HT1080 (cell line): ENCODE measurements at regions not wholly inside any gene's neighbourhood (a gene's known extent, or its start where the extent isn't known, plus 50 kb on each side); places are given as distances from the start of the nearest gene placed in this dataset.

Experiments used
- DNase-seq: peaks from one replicate; pipeline ENCODE4 v3.0.0-alpha.2; 2015; ENCODE audit warnings: low read depth

DNA sequence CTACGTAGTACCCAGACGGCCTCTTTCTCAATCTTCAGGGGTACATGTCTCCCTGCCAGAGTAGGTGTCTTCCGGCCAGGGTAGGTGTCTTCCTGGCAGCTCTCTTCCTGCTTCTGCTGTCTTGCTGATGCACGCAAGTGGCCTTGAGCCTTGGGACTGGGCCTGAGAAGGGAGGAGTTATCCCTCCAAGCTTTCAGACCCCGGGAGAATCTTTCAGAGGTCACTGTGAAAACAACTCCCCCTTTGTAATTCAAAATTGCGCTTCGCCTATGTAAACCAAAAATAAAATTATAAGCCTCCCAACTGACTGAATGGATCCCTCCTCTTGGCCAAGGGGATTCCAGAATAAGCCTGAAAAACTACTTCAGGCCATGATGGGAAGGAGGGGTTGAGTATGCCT, 87.3 kb upstream of the NUDT4 start:
- DNase-seq = no peak

DNA sequence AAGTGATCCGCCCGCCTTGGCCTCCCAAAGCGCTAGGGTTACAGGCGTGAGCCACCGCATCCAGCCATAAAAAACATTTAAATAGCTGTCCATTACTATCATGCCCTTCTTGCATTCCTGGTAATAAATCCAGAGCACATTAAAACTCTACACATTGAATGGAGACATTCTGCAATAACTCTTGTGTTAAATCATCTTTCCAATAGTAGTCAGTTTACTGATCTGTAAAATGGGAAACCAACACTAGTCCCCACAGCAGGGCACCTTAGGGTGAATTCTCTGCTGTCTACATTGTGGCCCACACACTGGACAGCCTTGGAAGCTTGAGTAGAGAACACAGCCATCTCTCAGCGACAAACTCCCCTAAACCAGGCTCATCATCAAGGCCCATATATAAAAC, 85.5 kb upstream of the NUDT4 start:
- no peak for DNase-seq

- no peak for DNase-seq
These were observed 84.8 kb upstream of the NUDT4 start for GRCh38 chr12:93292731-93293566.

DNA sequence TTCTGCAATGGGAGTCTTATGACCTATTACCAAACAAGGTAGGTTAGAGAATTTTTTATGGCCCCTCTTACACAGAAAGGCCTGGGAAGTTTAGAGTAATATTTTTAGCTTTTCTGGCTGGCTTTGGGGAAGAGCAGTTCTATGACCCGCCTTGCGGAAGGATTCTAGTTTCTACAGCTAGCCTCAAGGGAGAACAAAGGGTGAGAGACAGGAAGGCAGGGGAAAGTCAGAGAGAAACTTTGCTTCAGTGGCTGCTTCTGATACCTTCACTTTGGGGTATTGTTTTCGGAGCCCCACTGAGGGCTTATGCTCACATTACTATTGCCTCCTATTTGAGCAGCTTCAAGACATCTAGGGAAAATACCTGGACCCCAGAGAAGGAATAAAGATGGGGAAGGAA, 80.7 kb upstream of the NUDT4 start:
- no peak for DNase-seq

DNA sequence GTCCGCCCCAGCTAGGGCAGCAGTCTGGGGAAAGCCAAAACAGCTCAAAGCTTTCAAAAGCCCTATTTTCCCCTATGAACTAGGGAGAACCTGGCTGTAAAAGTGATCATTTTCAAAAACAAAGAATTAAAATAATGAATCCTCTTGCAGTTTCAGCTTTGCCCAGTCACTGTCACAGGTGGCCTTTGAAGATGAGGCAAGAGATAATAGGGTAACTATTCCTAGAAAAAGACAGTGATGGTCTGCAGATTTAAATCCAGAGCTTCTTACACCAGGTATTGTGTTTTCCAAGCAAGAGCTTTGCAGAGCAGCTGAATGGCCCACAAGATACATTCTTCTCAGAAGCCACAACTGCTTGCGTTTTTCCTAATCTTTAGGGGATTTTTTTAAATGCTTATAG, 80.2 kb upstream of the NUDT4 start:
- DNase-seq = no peak

- DNase-seq = no peak
These were observed 78.4 kb upstream of the NUDT4 start for GRCh38 chr12:93299262-93299846.

- no peak for DNase-seq
These were observed 77.1 kb upstream of the NUDT4 start for GRCh38 chr12:93300611-93301021.

DNA sequence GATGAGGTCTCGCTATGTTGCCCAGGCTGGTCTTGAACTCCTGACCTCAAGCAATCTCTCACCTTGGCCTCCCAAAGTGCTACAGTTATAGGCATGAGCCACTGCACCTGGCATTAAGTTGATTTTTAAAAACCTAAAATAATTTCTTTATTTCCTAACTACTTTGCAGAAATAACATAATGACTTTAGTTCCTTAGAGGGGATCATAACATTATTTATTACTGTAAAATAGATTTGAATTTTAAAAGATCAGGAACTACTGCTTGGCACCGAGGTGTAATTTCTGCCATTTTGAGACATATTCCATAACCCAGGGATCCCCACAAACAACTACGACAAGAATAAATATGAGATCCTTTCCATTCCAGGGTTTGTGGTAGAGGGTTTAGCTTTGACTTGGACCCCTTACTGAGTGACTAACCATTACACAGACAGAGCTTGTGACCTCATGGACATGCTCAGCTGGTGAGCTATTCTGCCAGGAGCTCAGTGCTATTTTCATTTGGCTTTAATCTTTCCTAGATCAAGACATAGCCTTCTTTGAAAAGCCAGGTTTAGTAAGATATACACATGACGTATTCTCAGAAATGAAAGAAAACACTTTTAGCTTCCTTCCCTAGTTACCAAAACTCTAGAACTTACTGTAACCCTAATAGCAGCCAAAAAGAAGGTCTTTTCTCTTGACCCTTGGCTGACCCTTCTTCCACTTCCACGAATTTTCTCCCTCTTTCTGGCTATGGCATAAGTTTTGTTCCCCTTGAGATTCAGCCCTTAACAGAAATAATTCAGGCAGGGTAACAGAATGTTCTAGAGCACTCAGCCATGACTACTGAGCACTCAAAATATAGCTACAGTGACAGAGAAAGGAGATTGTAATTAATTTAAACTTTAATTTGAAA, 75.1 kb upstream of the NUDT4 start:
- DNase-seq = peak; percentile 54

DNA sequence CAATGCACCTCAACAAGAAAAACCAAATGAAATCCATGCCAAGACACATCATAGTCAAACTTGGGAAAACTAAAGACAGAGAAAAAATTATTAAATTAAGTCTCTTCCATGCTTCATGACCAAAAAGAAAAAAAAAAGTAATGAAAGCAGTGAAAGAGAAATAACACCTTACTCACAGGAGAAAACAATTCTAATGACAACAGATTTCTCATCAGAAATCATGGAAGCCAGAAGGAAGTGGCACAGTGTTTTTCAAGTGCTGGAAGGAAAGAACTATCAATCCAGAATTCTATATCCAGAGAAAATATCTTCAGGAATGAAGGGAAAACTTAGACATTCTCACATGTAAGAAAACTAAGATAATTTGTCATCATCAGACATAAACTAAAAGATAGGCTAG, 71.1 kb upstream of the NUDT4 start:
- DNase-seq = no peak

DNA sequence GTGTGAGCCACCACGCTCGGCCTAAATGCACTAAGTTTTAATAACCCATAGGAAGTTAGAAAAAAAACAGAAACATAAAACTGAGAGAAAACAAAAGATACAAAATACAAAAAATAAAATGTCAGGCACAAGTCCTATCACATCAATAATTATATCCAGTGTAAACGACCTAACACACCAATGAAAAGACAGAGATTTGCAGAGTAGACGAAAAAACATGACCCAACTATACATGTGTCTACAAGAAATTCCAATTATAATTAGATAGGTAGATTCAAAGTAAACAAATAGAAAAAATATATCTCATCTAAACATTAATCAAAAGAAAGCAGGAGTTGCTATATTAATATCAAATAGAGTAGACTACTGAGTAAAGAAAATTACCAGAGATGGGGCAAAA, 69.4 kb upstream of the NUDT4 start:
- DNase-seq = no peak

DNA sequence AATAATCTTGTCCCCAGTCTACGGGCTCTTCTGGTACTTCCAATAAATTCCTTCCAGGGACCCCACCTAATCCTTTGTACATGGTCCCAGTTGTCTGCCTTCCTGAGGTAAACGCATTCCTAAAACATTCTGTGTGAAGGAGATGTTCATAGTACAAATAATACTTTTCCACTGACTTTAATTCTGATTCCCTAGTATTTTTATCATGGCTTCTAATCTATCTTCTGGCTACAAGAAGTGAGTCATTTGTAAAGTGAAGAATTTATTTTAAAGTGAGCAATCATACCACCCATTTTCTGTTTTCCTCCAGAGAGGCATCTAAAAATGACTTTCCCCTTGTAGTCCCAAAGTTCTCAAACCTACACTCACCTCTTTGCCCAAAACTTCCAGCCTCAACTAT, 65.9 kb upstream of the NUDT4 start:
- DNase-seq = no peak

- DNase-seq = no peak
These were observed 63.6 kb upstream of the NUDT4 start for GRCh38 chr12:93314177-93314497.

GRCh38 chr12:93315385-93315906, 62.3 kb upstream of the NUDT4 start:
- DNase-seq = no peak

DNA sequence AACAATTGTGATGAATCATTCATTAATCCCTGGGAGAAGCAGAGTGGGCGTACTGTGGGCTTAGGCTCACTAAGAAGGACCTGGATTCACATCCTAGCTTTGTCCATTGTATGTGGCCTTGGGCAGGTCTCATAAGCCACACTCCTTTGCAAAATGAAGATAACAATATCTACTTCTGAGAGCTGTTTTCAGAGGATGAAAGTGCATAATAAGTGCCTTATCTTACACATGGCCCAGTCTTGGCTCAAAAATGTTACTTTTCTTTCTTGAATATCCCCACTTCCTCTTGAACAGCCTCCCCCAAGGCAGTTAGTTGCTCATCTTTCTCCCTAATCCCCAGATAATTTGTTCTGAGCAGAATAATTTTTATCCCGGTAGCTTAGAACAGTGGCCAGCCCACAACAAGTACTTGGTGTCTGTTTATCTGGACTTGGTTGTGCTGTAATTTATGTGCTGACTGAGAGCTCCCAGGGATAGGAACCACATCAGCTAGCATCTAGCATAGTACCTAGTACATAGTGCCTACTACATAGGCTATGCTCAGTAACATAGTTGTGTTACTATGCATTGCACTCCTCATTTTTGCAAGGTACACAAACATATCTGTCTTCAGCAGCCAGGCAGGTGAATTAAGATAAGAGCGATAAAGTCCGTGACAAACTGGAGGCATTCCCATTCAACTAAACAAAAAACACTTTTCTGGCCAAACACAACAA, 61.7 kb upstream of the NUDT4 start:
- no peak for DNase-seq

GRCh38 chr12:93316623-93316971, 61.1 kb upstream of the NUDT4 start:
- DNase-seq = no peak

DNA sequence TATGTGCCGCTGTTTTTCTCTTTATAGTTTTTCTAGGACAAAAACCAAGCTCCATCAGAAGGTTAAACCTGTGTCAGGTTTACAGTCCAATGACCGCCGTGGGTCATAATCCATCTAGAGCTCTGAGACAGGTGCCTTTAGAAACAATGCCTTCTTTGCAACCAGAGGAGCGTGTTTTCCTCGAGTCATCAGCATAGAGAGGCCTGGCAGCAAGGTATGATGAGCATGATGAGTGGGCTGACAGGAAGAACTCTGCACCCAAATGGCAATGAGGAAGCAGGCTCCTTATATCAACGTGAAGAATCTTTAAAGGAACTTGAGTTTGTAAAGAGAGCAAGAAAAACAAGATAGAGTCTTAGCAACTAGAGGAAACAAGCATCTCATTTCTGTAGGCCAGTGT, 60.5 kb upstream of the NUDT4 start:
- DNase-seq = peak; percentile 24

GRCh38 chr12:93318720-93319522, 58.8 kb upstream of the NUDT4 start:
- no peak for DNase-seq

DNA sequence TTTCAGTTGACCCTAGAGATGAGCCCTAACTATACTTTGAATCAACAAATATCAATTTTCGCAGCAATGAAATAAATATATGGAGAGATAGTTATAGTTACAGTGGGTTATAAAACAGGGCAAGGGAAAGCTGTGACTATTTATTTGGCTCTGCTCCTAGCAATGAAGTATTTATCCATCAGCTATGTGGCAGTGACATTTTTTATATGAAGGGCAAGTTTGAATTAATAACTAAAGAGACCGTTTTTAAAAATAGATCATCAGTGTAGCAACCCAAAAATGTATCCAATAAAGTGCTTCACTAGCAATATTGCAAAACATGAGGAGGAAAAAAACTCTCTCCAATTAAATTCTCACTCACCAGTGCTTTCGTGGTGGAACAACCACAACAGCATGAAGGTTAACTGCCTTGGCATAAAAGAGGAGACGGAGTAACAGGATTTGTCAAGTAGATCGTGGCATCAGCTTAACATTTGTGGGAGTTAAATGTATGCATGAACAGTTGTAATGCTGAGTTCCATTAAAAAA, 58.1 kb upstream of the NUDT4 start:
- DNase-seq = no peak

GRCh38 chr12:93322784-93323183, 54.9 kb upstream of the NUDT4 start:
- DNase-seq = peak; percentile 79

GRCh38 chr12:93323625-93324329, 53.9 kb upstream of the NUDT4 start:
- DNase-seq = peak; percentile 45
